H9 (cell line): ENCODE measurements at regions not wholly inside any gene's neighbourhood (a gene's known extent, or its start where the extent isn't known, plus 50 kb on each side); places are given as distances from the start of the nearest gene placed in this dataset.

Experiments used
- DNase-seq: peaks from one replicate; pipeline ENCODE4 v3.0.0-alpha.2; 2017
- H2AFZ ChIP-seq: one replicate; pipeline ENCODE4 v1.6.1; 2013; ENCODE audit warnings: mild to moderate bottlenecking, low read length, control low read depth, moderate library complexity
- H2AK5ac ChIP-seq: 2 replicates; pipeline ENCODE4 v1.6.1; 2013; ENCODE audit warnings: low read length, control low read depth, mixed read lengths; ENCODE audit not compliant: insufficient read length
- H2BK120ac ChIP-seq: one replicate; pipeline ENCODE4 v1.6.1; 2013; ENCODE audit warnings: low read depth, mild to moderate bottlenecking, low read length, control low read depth, inconsistent platforms; ENCODE audit not compliant: poor library complexity, severe bottlenecking
- H2BK12ac ChIP-seq: 2 replicates; pipeline ENCODE4 v1.6.1; 2013; ENCODE audit warnings: low read length, control low read depth, mixed read lengths, low read depth; ENCODE audit not compliant: insufficient read length
- H2BK15ac ChIP-seq: 2 replicates; pipeline ENCODE4 v1.6.1; 2013; ENCODE audit warnings: low read depth, low read length, control low read depth
- H2BK20ac ChIP-seq: one replicate; pipeline ENCODE4 v1.6.1; 2013; ENCODE audit warnings: low read depth, mild to moderate bottlenecking, low read length, control low read depth, inconsistent platforms; ENCODE audit not compliant: poor library complexity, severe bottlenecking
- H2BK5ac ChIP-seq: 2 replicates; pipeline ENCODE4 v1.6.1; 2013; ENCODE audit warnings: low read length, control low read depth, mixed read lengths; ENCODE audit not compliant: insufficient read length
- H3K14ac ChIP-seq: 2 replicates; pipeline ENCODE4 v1.6.1; 2013; ENCODE audit warnings: low read length, control low read depth; ENCODE audit not compliant: insufficient read depth
- H3K18ac ChIP-seq: 2 replicates; pipeline ENCODE4 v1.6.1; 2013; ENCODE audit warnings: low read depth, mild to moderate bottlenecking, mixed read lengths, low read length, control low read depth; ENCODE audit not compliant: insufficient read length
- H3K23ac ChIP-seq: 2 replicates; pipeline ENCODE4 v1.6.1; 2013; ENCODE audit warnings: low read length, control low read depth, mixed read lengths, low read depth; ENCODE audit not compliant: insufficient read length
- H3K23me2 ChIP-seq: 2 replicates; pipeline ENCODE4 v1.6.1; 2013; ENCODE audit warnings: low read depth, mild to moderate bottlenecking, mixed read lengths, low read length, control low read depth; ENCODE audit not compliant: insufficient read length, poor library complexity, severe bottlenecking
- H3K27ac ChIP-seq: 2 replicates; pipeline ENCODE4 v1.5.1; 2013; ENCODE audit warnings: low read length, control low read depth, mixed read lengths, low read depth; ENCODE audit not compliant: insufficient read length
- H3K27me3 ChIP-seq: 2 replicates; pipeline ENCODE4 v1.6.1; 2013; ENCODE audit warnings: low read length, control low read depth, inconsistent platforms; ENCODE audit not compliant: insufficient read depth
- H3K4ac ChIP-seq: 2 replicates; pipeline ENCODE4 v1.6.1; 2013; ENCODE audit warnings: low read depth, mild to moderate bottlenecking, control low read depth, inconsistent platforms, low read length, moderate library complexity
- H3K4me1 ChIP-seq: 2 replicates; pipeline ENCODE4 v1.6.1; 2013; ENCODE audit warnings: low read length, control low read depth, inconsistent platforms; ENCODE audit not compliant: insufficient read depth
- H3K4me2 ChIP-seq: 2 replicates; pipeline ENCODE4 v1.6.1; 2013; ENCODE audit warnings: low read length, control low read depth, mixed read lengths; ENCODE audit not compliant: insufficient read length, insufficient read depth
- H3K56ac ChIP-seq: 2 replicates; pipeline ENCODE4 v1.6.1; 2013; ENCODE audit warnings: low read depth, mild to moderate bottlenecking, mixed read lengths, low read length, control low read depth; ENCODE audit not compliant: insufficient read length
- H3K79me1 ChIP-seq: 2 replicates; pipeline ENCODE4 v1.6.1; 2013; ENCODE audit warnings: low read depth, mild to moderate bottlenecking, moderate library complexity, low read length, control low read depth, inconsistent platforms; ENCODE audit not compliant: insufficient read depth, poor library complexity, severe bottlenecking
- H3K79me2 ChIP-seq: 2 replicates; pipeline ENCODE4 v1.6.1; 2013; ENCODE audit warnings: low read length, control low read depth, inconsistent platforms; ENCODE audit not compliant: insufficient read depth
- H3K9ac ChIP-seq: 2 replicates; pipeline ENCODE4 v1.6.1; 2013; ENCODE audit warnings: low read length, control low read depth, mixed read lengths; ENCODE audit not compliant: insufficient read length; ENCODE audit errors: extremely low read depth
- H3K9me3 ChIP-seq: one replicate; pipeline ENCODE4 v1.6.1; 2013; ENCODE audit warnings: low read depth, low read length, inconsistent platforms; ENCODE audit not compliant: control insufficient read depth
- H3T11ph ChIP-seq: one replicate; pipeline ENCODE4 v1.6.1; 2013; ENCODE audit warnings: mild to moderate bottlenecking, low read length, control low read depth, inconsistent platforms
- H4K20me1 ChIP-seq: one replicate; pipeline ENCODE4 v1.6.1; 2013; ENCODE audit not compliant: control insufficient read depth, insufficient read length, insufficient read depth
- H4K5ac ChIP-seq: 2 replicates; pipeline ENCODE4 v1.6.1; 2013; ENCODE audit warnings: low read depth, mild to moderate bottlenecking, mixed read lengths, low read length, control low read depth; ENCODE audit not compliant: insufficient read length
- H4K8ac ChIP-seq: replicated peaks from 2 replicates; pipeline ENCODE4 v1.6.1; 2013; ENCODE audit warnings: low read length, control low read depth, mixed read lengths, low read depth; ENCODE audit not compliant: insufficient read length
- H4K91ac ChIP-seq: 2 replicates; pipeline ENCODE4 v1.6.1; 2013; ENCODE audit warnings: low read depth, mild to moderate bottlenecking, moderate library complexity, mixed read lengths, low read length, control low read depth; ENCODE audit not compliant: insufficient read length
- H3K27ac Mint-ChIP-seq, 3 experiments: 2 replicates in 2 of 3; 3 replicates in 1 of 3; pipeline ENCODE4 v1.8.0; 2020 to 2021; ENCODE audit warnings: mixed read lengths in 3 of 3, mild to moderate bottlenecking in 1 of 3, moderate library complexity in 1 of 3
- H3K27me3 Mint-ChIP-seq: 2 replicates; pipeline ENCODE4 v1.8.0; 2021; ENCODE audit warnings: low read depth, mild to moderate bottlenecking, moderate library complexity, mixed read lengths
- H3K36me3 Mint-ChIP-seq, 3 experiments: 2 replicates in 2 of 3; 3 replicates in 1 of 3; pipeline ENCODE4 v1.8.0; 2020 to 2021; ENCODE audit warnings: low read depth in 3 of 3, mixed read lengths in 3 of 3; ENCODE audit not compliant: insufficient read depth in 1 of 3
- H3K4me1 Mint-ChIP-seq, 2 experiments: 2 replicates each; pipeline ENCODE4 v1.8.0; 2020; ENCODE audit warnings: mixed read lengths in 2 of 2
- H3K4me3 Mint-ChIP-seq, 2 experiments: 2 replicates in 1 of 2; 3 replicates in 1 of 2; pipeline ENCODE4 v1.8.0; 2020 to 2021; ENCODE audit warnings: mild to moderate bottlenecking in 2 of 2, mixed read lengths in 2 of 2, moderate library complexity in 1 of 2
- H3K9me3 Mint-ChIP-seq, 2 experiments: 2 replicates in 1 of 2; 3 replicates in 1 of 2; pipeline ENCODE4 v1.8.0; 2020; ENCODE audit warnings: mild to moderate bottlenecking in 2 of 2, mixed read lengths in 2 of 2, moderate library complexity in 1 of 2
- CTCF ChIP-seq: fragments of 200-600 bp; sonication (generic); conservative IDR thresholded peaks from 3 replicates; pipeline ENCODE4 v1.8.0; 2021; ENCODE audit warnings: antibody characterized with exemption, mild to moderate bottlenecking
- WGBS: extraction: QIAGEN DNeasy Blood & Tissue Kit; methylation state at CpG from one replicate; pipeline ENCODE4 v1.1.7; 2013; ENCODE audit warnings: missing lambda C conversion rate, low lambda C conversion rate, mixed read lengths; ENCODE audit not compliant: insufficient read length; ENCODE audit errors: extremely low coverage; 5-methylcytosine and 5-hydroxymethylcytosine counted together

- no peak overlapping the region for H3K4me3 Mint-ChIP-seq
- H3K36me3 Mint-ChIP-seq, result peaks cover 0 to 4% (median 0%) of the 10 kb centered on the region in 3 experiments; a peak in 3 of 7 replicates
- no peak overlapping the region for H2BK5ac ChIP-seq
- no peak overlapping the region for H4K8ac ChIP-seq
- H2BK20ac ChIP-seq, result no peak overlapping the region
- no CpG with 5 or more reads among the region's 3 CpGs for WGBS
- no peak overlapping the region for H2BK15ac ChIP-seq
- no peaks in the 10 kb centered on the region for H4K20me1 ChIP-seq
- H3K56ac ChIP-seq, result no peak overlapping the region
- no peak overlapping the region for H4K91ac ChIP-seq
- H3T11ph ChIP-seq, result no peak overlapping the region
- peaks cover 4% of the 10 kb centered on the region; the same call in 1 of the 2 replicates for H3K4me1 ChIP-seq
- no peak overlapping the region for H3K23ac ChIP-seq
- H3K27me3 ChIP-seq, result no peaks in the 10 kb centered on the region
- no peak overlapping the region for H2BK120ac ChIP-seq
- H3K27ac Mint-ChIP-seq, result peak overlapping the region in 2 of 3 experiments; percentile 59 to 66; a peak in 3 of 7 replicates
- H2BK12ac ChIP-seq, result no peak overlapping the region
- no peaks in the 10 kb centered on the region for H3K23me2 ChIP-seq
- H3K27me3 Mint-ChIP-seq, result no peaks in the 10 kb centered on the region
- peaks cover 3 to 5% of the 10 kb centered on the region in 2 experiments; a peak in 2 of 5 replicates for H3K9me3 Mint-ChIP-seq
- no peak for TF ChIP-seq CTCF
- H3K4ac ChIP-seq, result no peak overlapping the region
- peak; percentile 49 for DNase-seq
- H3K14ac ChIP-seq, result no peak overlapping the region
- H3K4me1 Mint-ChIP-seq, result peaks cover 17 to 19% of the 10 kb centered on the region in 2 experiments
- no peaks in the 10 kb centered on the region for H3K79me2 ChIP-seq
- no peak overlapping the region for H3K4me2 ChIP-seq
- H3K27ac ChIP-seq, result no peak overlapping the region
- H3K79me1 ChIP-seq, result no peaks in the 10 kb centered on the region
- no peak overlapping the region for H2AK5ac ChIP-seq
- H3K18ac ChIP-seq, result no peak overlapping the region
- H4K5ac ChIP-seq, result no peak overlapping the region
- no peak overlapping the region for H3K9ac ChIP-seq
- no peaks in the 10 kb centered on the region for H3K9me3 ChIP-seq
- no peak overlapping the region for H2AFZ ChIP-seq
These were observed 97.2 kb upstream of the PDE5A start for GRCh38 chr4:119725688-119726330.
